SK-N-SH (cell line): ENCODE measurements at regions not wholly inside any gene's neighbourhood (a gene's known extent, or its start where the extent isn't known, plus 50 kb on each side); places are given as distances from the start of the nearest gene placed in this dataset.

Experiments
- CTCF ChIA-PET: fragments of 300-600, 350-600 bp; formaldehyde crosslinking; extraction: SDS; loops from one replicate; lab custom pipeline; 2021; lab: Yijun Ruan, JAX
- POLR2A ChIA-PET: fragments of 350-600 bp; sonication (Branson Sonifier 250); formaldehyde crosslinking; extraction: SDS; loops from one replicate; lab custom pipeline; 2020; ENCODE audit warnings: antibody characterized with exemption, inconsistent platforms; lab: Yijun Ruan, JAX
- DNase-seq: peaks from one replicate; pipeline ENCODE4 v3.0.0; 2012
- H2AFZ ChIP-seq: fragments of 200-600 bp; sonication (generic); 2 replicates; pipeline ENCODE4 v1.8.1; 2016; ENCODE audit warnings: antibody characterized with exemption, mild to moderate bottlenecking, low read depth
- H3F3A ChIP-seq: fragments of 200-600 bp; sonication (generic); replicated peaks from 2 replicates; pipeline ENCODE3; 2016; ENCODE audit warnings: antibody characterized with exemption, mild to moderate bottlenecking; ENCODE audit not compliant: insufficient read depth
- H3K27ac ChIP-seq, 2 experiments: fragments of 200-500 bp in 1 of 2; fragments of 200-600 bp in 1 of 2; sonication (Bioruptor generic) in 1 of 2; sonication (generic), shearing (Covaris generic) in 1 of 2; 2 replicates each; pipeline versions ENCODE4 v1.5.1 to v1.6.1; 2014 to 2016; ENCODE audit warnings: low read depth in 2 of 2, inconsistent platforms in 1 of 2, low read length in 1 of 2, mild to moderate bottlenecking in 1 of 2, mixed read lengths in 1 of 2
- H3K27me3 ChIP-seq: fragments of 200-600 bp; sonication (generic), shearing (Covaris generic); 2 replicates; pipeline ENCODE4 v1.6.1; 2016; ENCODE audit warnings: mixed run types; ENCODE audit not compliant: insufficient read depth
- H3K36me3 ChIP-seq, 2 experiments: fragments of 200-500 bp in 1 of 2; fragments of 200-600 bp in 1 of 2; sonication (Bioruptor generic) in 1 of 2; sonication (generic) in 1 of 2; replicated peaks in 1 of 2; 2 replicates each; pipeline versions ENCODE3 to v1.5.1; 2014 to 2016; ENCODE audit warnings: low read length in 1 of 2, mild to moderate bottlenecking in 1 of 2; ENCODE audit not compliant: insufficient read depth in 2 of 2, control insufficient read depth in 1 of 2
- H3K4me1 ChIP-seq, 2 experiments: fragments of 200-500 bp in 1 of 2; fragments of 200-600 bp in 1 of 2; sonication (Bioruptor generic) in 1 of 2; sonication (generic), shearing (Covaris generic) in 1 of 2; 2 replicates each; pipeline versions ENCODE4 v1.5.1 to v1.6.1; 2014 to 2016; ENCODE audit warnings: low read depth in 1 of 2, low read length in 1 of 2, mixed run types in 1 of 2; ENCODE audit not compliant: insufficient read depth in 2 of 2, control insufficient read depth in 1 of 2
- H3K4me2 ChIP-seq: fragments of 200-600 bp; sonication (generic), shearing (Covaris generic); 2 replicates; pipeline ENCODE4 v1.6.1; 2017; ENCODE audit warnings: mixed run types
- H3K4me3 ChIP-seq, 2 experiments: fragments of 200-500 bp in 1 of 2; fragments of 200-600 bp in 1 of 2; sonication (Bioruptor generic) in 1 of 2; sonication (generic), shearing (Covaris generic) in 1 of 2; 2 replicates each; pipeline versions ENCODE4 v1.5.1 to v1.8.1; 2014 to 2016; ENCODE audit warnings: low read depth in 2 of 2, inconsistent platforms in 1 of 2, low read length in 1 of 2, mild to moderate bottlenecking in 1 of 2, mixed read lengths in 1 of 2, moderate library complexity in 1 of 2
- H3K79me2 ChIP-seq: fragments of 200-600 bp; sonication (generic); 2 replicates; pipeline ENCODE4 v1.8.1; 2017; ENCODE audit warnings: mild to moderate bottlenecking; ENCODE audit not compliant: insufficient read depth
- H3K9ac ChIP-seq: fragments of 200-600 bp; sonication (generic); 2 replicates; pipeline ENCODE4 v1.6.1; 2017; ENCODE audit warnings: mixed run types
- H3K9me2 ChIP-seq: fragments of 200-600 bp; sonication (generic); 2 replicates; pipeline ENCODE4 v1.6.1; 2017; ENCODE audit warnings: mixed run types
- H3K9me3 ChIP-seq: fragments of 200-600 bp; sonication (generic); 2 replicates; pipeline ENCODE4 v1.6.1; 2017; ENCODE audit warnings: mixed run types, mild to moderate bottlenecking, moderate library complexity
- H4K20me1 ChIP-seq: fragments of 200-600 bp; sonication (generic); 2 replicates; pipeline ENCODE4 v1.6.1; 2017; ENCODE audit warnings: mild to moderate bottlenecking, mixed run types; ENCODE audit not compliant: insufficient read depth
- EP300 ChIP-seq, 2 experiments: IDR thresholded peaks; 2 replicates each; pipeline versions ENCODE4 v1.4.0 to v1.6.1; 2012; ENCODE audit warnings: borderline replicate concordance in 1 of 2, low read depth in 1 of 2, low read length in 1 of 2
- EZH2phosphoT487 ChIP-seq: fragments of 200-600 bp; sonication (generic); IDR thresholded peaks from 2 replicates; pipeline ENCODE4 v1.6.1; 2017; ENCODE audit warnings: low read depth, mixed run types, mild to moderate bottlenecking, antibody characterized with exemption, moderate library complexity, borderline replicate concordance
- FOXJ3 ChIP-seq: sonication (generic); formaldehyde crosslinking; IDR thresholded peaks from 2 replicates; pipeline ENCODE4 v1.5.1; 2020; ENCODE audit warnings: mild to moderate bottlenecking, missing genetic modification reagents
- FOXM1 ChIP-seq: IDR thresholded peaks from 2 replicates; pipeline ENCODE4 v1.4.0; 2012; ENCODE audit warnings: low read depth, mild to moderate bottlenecking
- GATA2 ChIP-seq: sonication (generic); formaldehyde crosslinking; IDR thresholded peaks from 2 replicates; pipeline ENCODE4 v1.5.0; 2020; ENCODE audit warnings: mild to moderate bottlenecking, missing genetic modification reagents
- POLR2AphosphoS5 ChIP-seq: IDR thresholded peaks from 2 replicates; pipeline ENCODE4 v1.6.1; 2012; ENCODE audit warnings: low read depth, low read length
- RAD21 ChIP-seq: IDR thresholded peaks from 2 replicates; pipeline ENCODE4 v1.6.1; 2012; ENCODE audit warnings: mild to moderate bottlenecking, low read length
- RFX5 ChIP-seq: IDR thresholded peaks from 2 replicates; pipeline ENCODE4 v1.6.1; 2012; ENCODE audit warnings: mild to moderate bottlenecking, improper control_type of control experiment, low read length
- SMC3 ChIP-seq: IDR thresholded peaks from 2 replicates; pipeline ENCODE4 v1.6.1; 2012; ENCODE audit warnings: low read depth, low read length, improper control_type of control experiment
- TAF1 ChIP-seq: IDR thresholded peaks from 2 replicates; pipeline ENCODE4 v1.6.1; 2012; ENCODE audit warnings: low read depth, mild to moderate bottlenecking, low read length, moderate library complexity, borderline replicate concordance
- TEAD4 ChIP-seq: IDR thresholded peaks from 2 replicates; pipeline ENCODE4 v1.4.0; 2012; ENCODE audit warnings: mild to moderate bottlenecking, borderline replicate concordance; ENCODE audit not compliant: insufficient read depth
- YY1 ChIP-seq: IDR thresholded peaks from 2 replicates; pipeline ENCODE4 v1.4.0; 2012; ENCODE audit warnings: low read depth, mild to moderate bottlenecking
- WGBS: methylation state at CpG from one replicate; pipeline ENCODE4 v1.1.6; 2017; ENCODE audit warnings: low lambda C conversion rate; 5-methylcytosine and 5-hydroxymethylcytosine counted together
- TF ChIP-seq, protein P1 (sequence below): IDR thresholded peaks from 2 replicates; pipeline ENCODE4 v1.6.1; 2012; ENCODE audit warnings: mild to moderate bottlenecking, low read depth, low read length, moderate library complexity
- TF ChIP-seq, protein P2 (sequence below): IDR thresholded peaks from 2 replicates; pipeline ENCODE4 v1.4.0; 2012; ENCODE audit warnings: low read depth, borderline replicate concordance
- TF ChIP-seq, protein P3 (sequence below): fragments of 200-600 bp; sonication (generic); IDR thresholded peaks from 2 replicates; pipeline ENCODE4 v1.6.1; 2017; ENCODE audit warnings: antibody characterized with exemption, mild to moderate bottlenecking, moderate library complexity
- TF ChIP-seq, protein P4 (sequence below): fragments of 150-350 bp; IDR thresholded peaks from 2 replicates; pipeline ENCODE4 v1.6.1; 2016; ENCODE audit warnings: mild to moderate bottlenecking, low read depth, low read length

DNA sequence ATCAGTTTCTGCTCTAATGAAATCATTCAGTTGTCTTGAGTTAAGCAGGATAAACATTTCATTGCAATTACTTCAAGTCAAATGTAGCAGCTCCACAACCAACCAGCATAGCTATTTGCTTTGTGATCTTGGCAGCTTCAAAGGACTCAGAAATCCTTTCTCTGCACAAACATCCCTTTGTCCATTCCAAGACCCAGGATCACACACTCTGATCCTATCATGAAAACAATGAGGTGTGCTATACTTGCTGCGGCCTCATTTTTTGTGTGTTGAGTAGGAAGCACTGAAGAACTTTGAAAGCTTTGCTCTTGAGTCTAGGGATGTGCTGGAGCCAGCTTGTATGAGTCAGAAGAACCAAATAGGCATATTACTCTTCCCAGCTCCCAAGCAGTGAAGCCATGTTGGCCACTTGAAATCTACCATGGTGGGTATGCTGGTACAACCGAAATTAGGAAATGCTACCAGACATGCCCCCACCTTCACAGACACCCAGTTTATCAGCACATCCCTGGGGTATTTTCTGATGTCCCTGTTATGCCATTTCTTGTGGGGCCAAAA is 199.4 kb upstream of the PRSS58 start:
- no peak overlapping the region for H3K27ac ChIP-seq
- no peaks in the 10 kb centered on the region for H4K20me1 ChIP-seq
- H3F3A ChIP-seq = peaks cover 13% of the 10 kb centered on the region
- no peaks in the 10 kb centered on the region for H3K79me2 ChIP-seq
- 67% methylated on average over 2 of the region's 2 CpGs for WGBS
- H3K4me1 ChIP-seq = peaks cover 5 to 10% of the 10 kb centered on the region in 2 experiments; a peak in 2 of 4 replicates
- no peak overlapping the region for H3K4me2 ChIP-seq
- H3K4me3 ChIP-seq = no peak overlapping the region
- H3K36me3 ChIP-seq = no peaks in the 10 kb centered on the region
- ChIA-PET CTCF (interaction anchor here (0.6 to 13.5 kb wide), 9 partner anchors 15 to 354 kb away, joined by 3 to 151 read pairs (median 3); no protein-coding TSS in a partner anchor), POLR2A (no interaction called here)
- 0 out of 2 replicates have a peak overlapping the region, but pooled peaks have one; percentile 5 for H2AFZ ChIP-seq
- H3K9me3 ChIP-seq = no peaks in the 10 kb centered on the region
- H3K27me3 ChIP-seq = no peaks in the 10 kb centered on the region
- no peak overlapping the region for H3K9ac ChIP-seq
- TF ChIP-seq, protein P1, sequence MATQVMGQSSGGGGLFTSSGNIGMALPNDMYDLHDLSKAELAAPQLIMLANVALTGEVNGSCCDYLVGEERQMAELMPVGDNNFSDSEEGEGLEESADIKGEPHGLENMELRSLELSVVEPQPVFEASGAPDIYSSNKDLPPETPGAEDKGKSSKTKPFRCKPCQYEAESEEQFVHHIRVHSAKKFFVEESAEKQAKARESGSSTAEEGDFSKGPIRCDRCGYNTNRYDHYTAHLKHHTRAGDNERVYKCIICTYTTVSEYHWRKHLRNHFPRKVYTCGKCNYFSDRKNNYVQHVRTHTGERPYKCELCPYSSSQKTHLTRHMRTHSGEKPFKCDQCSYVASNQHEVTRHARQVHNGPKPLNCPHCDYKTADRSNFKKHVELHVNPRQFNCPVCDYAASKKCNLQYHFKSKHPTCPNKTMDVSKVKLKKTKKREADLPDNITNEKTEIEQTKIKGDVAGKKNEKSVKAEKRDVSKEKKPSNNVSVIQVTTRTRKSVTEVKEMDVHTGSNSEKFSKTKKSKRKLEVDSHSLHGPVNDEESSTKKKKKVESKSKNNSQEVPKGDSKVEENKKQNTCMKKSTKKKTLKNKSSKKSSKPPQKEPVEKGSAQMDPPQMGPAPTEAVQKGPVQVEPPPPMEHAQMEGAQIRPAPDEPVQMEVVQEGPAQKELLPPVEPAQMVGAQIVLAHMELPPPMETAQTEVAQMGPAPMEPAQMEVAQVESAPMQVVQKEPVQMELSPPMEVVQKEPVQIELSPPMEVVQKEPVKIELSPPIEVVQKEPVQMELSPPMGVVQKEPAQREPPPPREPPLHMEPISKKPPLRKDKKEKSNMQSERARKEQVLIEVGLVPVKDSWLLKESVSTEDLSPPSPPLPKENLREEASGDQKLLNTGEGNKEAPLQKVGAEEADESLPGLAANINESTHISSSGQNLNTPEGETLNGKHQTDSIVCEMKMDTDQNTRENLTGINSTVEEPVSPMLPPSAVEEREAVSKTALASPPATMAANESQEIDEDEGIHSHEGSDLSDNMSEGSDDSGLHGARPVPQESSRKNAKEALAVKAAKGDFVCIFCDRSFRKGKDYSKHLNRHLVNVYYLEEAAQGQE = no peak
- TF ChIP-seq GATA2 (CRISPR knock-in tag) (no peak), POLR2AphosphoS5 (no peak), EP300 (IDR thresholded peaks at IDR 0.05; ENCODE audit: borderline replicate concordance in 1 of 2, low read depth in 1 of 2, low read length in 1 of 2) (no peak), RFX5 (no peak), SMC3 (no peak), FOXM1 (no peak), RAD21 (no peak), EZH2phosphoT487 (no peak), FOXJ3 (CRISPR knock-in tag) (no peak), TAF1 (no peak), TEAD4 (no peak), YY1 (no peak)
- TF ChIP-seq, protein P2, sequence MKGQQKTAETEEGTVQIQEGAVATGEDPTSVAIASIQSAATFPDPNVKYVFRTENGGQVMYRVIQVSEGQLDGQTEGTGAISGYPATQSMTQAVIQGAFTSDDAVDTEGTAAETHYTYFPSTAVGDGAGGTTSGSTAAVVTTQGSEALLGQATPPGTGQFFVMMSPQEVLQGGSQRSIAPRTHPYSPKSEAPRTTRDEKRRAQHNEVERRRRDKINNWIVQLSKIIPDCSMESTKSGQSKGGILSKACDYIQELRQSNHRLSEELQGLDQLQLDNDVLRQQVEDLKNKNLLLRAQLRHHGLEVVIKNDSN = no peak
- TF ChIP-seq, protein P3, sequence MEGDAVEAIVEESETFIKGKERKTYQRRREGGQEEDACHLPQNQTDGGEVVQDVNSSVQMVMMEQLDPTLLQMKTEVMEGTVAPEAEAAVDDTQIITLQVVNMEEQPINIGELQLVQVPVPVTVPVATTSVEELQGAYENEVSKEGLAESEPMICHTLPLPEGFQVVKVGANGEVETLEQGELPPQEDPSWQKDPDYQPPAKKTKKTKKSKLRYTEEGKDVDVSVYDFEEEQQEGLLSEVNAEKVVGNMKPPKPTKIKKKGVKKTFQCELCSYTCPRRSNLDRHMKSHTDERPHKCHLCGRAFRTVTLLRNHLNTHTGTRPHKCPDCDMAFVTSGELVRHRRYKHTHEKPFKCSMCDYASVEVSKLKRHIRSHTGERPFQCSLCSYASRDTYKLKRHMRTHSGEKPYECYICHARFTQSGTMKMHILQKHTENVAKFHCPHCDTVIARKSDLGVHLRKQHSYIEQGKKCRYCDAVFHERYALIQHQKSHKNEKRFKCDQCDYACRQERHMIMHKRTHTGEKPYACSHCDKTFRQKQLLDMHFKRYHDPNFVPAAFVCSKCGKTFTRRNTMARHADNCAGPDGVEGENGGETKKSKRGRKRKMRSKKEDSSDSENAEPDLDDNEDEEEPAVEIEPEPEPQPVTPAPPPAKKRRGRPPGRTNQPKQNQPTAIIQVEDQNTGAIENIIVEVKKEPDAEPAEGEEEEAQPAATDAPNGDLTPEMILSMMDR = no peak
- TF ChIP-seq, protein P4, sequence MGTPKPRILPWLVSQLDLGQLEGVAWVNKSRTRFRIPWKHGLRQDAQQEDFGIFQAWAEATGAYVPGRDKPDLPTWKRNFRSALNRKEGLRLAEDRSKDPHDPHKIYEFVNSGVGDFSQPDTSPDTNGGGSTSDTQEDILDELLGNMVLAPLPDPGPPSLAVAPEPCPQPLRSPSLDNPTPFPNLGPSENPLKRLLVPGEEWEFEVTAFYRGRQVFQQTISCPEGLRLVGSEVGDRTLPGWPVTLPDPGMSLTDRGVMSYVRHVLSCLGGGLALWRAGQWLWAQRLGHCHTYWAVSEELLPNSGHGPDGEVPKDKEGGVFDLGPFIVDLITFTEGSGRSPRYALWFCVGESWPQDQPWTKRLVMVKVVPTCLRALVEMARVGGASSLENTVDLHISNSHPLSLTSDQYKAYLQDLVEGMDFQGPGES = no peak
- H3K9me2 ChIP-seq = no peaks in the 10 kb centered on the region
- DNase-seq = no peak
